DOHH2 (cell line): ENCODE measurements at regions not wholly inside any gene's neighbourhood (a gene's known extent, or its start where the extent isn't known, plus 50 kb on each side); places are given as distances from the start of the nearest gene placed in this dataset.

Experiments used
- H3F3A ChIP-seq: fragments of 200-600 bp; sonication (generic), shearing (Covaris generic); 2 replicates; pipeline ENCODE4 v1.6.0; 2016; ENCODE audit warnings: antibody characterized with exemption, mild to moderate bottlenecking; ENCODE audit not compliant: control insufficient read depth, insufficient read depth
- H3K27ac ChIP-seq: fragments of 200-600 bp; sonication (generic); 2 replicates; pipeline ENCODE4 v1.5.1; 2014; ENCODE audit warnings: low read depth, mild to moderate bottlenecking, low read length, moderate library complexity
- H3K27me3 ChIP-seq: fragments of 200-600 bp; sonication (generic); 2 replicates; pipeline ENCODE4 v1.6.1; 2014; ENCODE audit warnings: mild to moderate bottlenecking, low read length, mixed read lengths; ENCODE audit not compliant: control insufficient read depth
- H3K36me3 ChIP-seq: fragments of 200-600 bp; sonication (generic); 2 replicates; pipeline ENCODE4 v1.6.1; 2014; ENCODE audit warnings: mild to moderate bottlenecking, low read length, moderate library complexity, mixed read lengths; ENCODE audit not compliant: control insufficient read depth
- H3K4me1 ChIP-seq: fragments of 200-600 bp; sonication (generic); 2 replicates; pipeline ENCODE4 v1.6.1; 2014; ENCODE audit warnings: mild to moderate bottlenecking, low read length, mixed read lengths; ENCODE audit not compliant: control insufficient read depth
- H3K4me2 ChIP-seq: fragments of 200-600 bp; sonication (generic); 2 replicates; pipeline ENCODE4 v1.6.0; 2014; ENCODE audit warnings: mild to moderate bottlenecking, low read length, moderate library complexity
- H3K4me3 ChIP-seq: fragments of 200-600 bp; sonication (generic); 2 replicates; pipeline ENCODE4 v1.5.1; 2014; ENCODE audit warnings: mild to moderate bottlenecking, low read length, mixed read lengths
- H3K79me2 ChIP-seq: fragments of 200-600 bp; sonication (generic); 2 replicates; pipeline ENCODE4 v1.6.1; 2014; ENCODE audit warnings: mild to moderate bottlenecking, low read length, mixed read lengths; ENCODE audit not compliant: control insufficient read depth
- H3K9me2 ChIP-seq: fragments of 200-600 bp; sonication (generic); replicated peaks from 2 replicates; pipeline ENCODE4 v1.6.1; 2014; ENCODE audit warnings: mild to moderate bottlenecking, low read length, mixed read lengths; ENCODE audit not compliant: control insufficient read depth
- H3K9me3 ChIP-seq: fragments of 200-600 bp; sonication (generic); 2 replicates; pipeline ENCODE4 v1.6.1; 2014; ENCODE audit warnings: antibody characterized with exemption, low read length, mixed read lengths; ENCODE audit not compliant: control insufficient read depth, insufficient read depth
- H4K20me1 ChIP-seq: fragments of 200-600 bp; sonication (generic); 2 replicates; pipeline ENCODE4 v1.6.0; 2014; ENCODE audit warnings: low read depth, mild to moderate bottlenecking, antibody characterized with exemption, low read length, moderate library complexity; ENCODE audit not compliant: control insufficient read depth, insufficient read depth
- EZH2phosphoT487 ChIP-seq: fragments of 200-600 bp; sonication (generic); IDR thresholded peaks from 2 replicates; pipeline ENCODE4 v1.6.1; 2017; ENCODE audit warnings: borderline replicate concordance, mild to moderate bottlenecking, antibody characterized with exemption, low read length, moderate library complexity, mixed read lengths
- TF ChIP-seq, protein P1 (sequence below): fragments of 200-600 bp; sonication (generic); IDR thresholded peaks from one replicate; pipeline ENCODE4 v1.5.1; 2014; ENCODE audit warnings: antibody characterized with exemption, mild to moderate bottlenecking, low read depth, low read length; ENCODE audit not compliant: poor library complexity, severe bottlenecking

DNA sequence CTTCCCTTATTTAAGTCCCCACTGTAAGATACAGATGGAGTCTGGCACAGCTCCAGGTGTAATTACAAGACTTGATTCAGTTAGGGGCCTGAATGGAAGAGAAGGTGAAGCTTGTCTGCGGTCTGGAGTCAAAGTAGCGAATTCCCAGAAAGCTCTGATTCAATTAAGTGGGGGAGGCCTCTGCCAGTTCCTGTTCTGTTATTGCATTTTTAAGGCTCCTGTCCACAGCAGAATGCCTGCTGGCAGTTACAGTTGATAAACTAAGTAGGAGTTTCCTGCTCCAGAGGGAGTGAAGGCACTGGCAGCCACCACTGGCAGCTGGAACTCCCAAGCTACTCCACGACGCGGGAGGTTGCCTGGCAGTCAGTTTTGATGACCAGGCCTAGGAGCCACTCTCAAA is 181.1 kb downstream of the SOCS6 start:
- no peaks in the 10 kb centered on the region for H3K9me2 ChIP-seq
- H3K4me3 ChIP-seq, result no peak overlapping the region
- H3K9me3 ChIP-seq, result no peaks in the 10 kb centered on the region
- H3K27me3 ChIP-seq, result no peaks in the 10 kb centered on the region
- no peaks in the 10 kb centered on the region for H3K79me2 ChIP-seq
- H4K20me1 ChIP-seq, result no peaks in the 10 kb centered on the region
- H3K27ac ChIP-seq, result no peak overlapping the region
- TF ChIP-seq, protein P1, sequence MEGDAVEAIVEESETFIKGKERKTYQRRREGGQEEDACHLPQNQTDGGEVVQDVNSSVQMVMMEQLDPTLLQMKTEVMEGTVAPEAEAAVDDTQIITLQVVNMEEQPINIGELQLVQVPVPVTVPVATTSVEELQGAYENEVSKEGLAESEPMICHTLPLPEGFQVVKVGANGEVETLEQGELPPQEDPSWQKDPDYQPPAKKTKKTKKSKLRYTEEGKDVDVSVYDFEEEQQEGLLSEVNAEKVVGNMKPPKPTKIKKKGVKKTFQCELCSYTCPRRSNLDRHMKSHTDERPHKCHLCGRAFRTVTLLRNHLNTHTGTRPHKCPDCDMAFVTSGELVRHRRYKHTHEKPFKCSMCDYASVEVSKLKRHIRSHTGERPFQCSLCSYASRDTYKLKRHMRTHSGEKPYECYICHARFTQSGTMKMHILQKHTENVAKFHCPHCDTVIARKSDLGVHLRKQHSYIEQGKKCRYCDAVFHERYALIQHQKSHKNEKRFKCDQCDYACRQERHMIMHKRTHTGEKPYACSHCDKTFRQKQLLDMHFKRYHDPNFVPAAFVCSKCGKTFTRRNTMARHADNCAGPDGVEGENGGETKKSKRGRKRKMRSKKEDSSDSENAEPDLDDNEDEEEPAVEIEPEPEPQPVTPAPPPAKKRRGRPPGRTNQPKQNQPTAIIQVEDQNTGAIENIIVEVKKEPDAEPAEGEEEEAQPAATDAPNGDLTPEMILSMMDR, result no peak
- no peak for TF ChIP-seq EZH2phosphoT487
- H3K4me2 ChIP-seq, result no peak overlapping the region
- no peaks in the 10 kb centered on the region for H3K4me1 ChIP-seq
- H3F3A ChIP-seq, result no peaks in the 10 kb centered on the region
- H3K36me3 ChIP-seq, result no peaks in the 10 kb centered on the region

DNA sequence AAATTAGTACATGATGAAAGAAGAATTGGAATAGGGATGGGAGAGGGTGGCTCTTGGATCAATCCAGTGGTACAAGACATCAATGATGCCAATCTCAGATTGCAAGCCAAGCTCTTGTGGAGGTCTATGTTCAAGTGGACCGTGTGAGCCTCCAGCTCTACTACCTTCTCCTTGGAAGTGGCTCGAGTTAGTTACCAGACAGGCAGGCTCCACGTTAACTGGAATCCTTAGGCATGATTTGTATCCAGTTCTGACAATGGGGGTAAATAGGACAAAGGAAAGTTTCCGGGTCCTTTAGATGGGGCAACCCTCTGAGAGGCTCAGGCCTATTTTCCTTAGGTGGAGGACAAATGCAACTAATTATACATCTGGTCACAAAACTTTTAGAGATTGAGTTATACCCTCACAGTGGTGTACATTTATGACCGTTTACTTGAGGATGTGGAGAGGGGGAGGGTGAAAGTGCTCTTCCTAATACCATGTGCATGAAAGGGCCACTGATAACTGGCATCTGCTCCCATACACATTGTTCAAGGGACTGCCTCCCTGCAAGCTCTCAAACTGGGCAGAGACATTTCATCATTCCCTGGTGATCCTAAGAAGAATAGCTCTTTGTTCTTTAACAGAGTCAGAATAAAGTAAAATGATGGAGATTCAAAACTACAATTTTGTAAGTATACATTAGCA is 180.2 kb downstream of the SOCS6 start:
- no peaks in the 10 kb centered on the region for H3K27me3 ChIP-seq

DNA sequence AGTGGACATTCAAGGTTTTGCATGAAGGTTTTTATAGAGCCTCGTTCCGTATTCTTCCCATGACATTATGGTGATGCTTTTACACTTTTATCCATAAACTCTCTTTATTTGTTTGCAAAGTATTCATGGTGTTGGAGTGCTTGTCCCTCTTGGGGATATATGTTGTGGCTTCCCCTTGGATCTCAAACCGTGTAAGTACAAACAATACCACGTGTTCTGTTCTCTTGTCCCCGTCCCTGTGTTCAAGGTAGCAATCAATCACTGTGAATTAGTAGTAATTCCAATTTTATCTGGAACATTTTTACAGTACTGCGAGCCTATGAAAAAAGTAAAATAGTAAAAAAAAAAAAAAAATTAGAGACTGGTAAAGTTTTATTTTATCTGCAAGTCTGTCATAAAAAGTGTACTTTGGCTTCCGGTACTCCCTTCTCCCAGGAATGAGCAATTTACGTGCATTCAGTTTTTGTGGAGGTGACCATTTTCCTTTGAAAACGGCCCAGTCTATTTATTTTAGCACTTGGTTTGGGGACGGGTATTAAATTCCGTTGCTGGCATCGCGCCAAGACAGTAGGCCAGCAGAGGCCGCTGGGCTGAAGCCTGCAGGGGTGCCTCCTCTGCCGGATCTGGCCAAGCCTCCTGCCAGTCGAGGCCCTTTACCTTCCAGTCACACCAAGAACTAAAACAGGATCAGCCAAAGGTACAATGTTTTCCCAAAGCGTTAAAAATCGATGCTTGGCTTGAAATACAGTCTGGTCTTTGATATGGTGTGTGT is 175.7 kb downstream of the SOCS6 start:
- no peak for TF ChIP-seq EZH2phosphoT487
- TF ChIP-seq, protein P1, result no peak
- H3K27ac ChIP-seq, result no peak overlapping the region
- no peaks in the 10 kb centered on the region for H3K36me3 ChIP-seq
- H3K79me2 ChIP-seq, result no peaks in the 10 kb centered on the region
- H3K27me3 ChIP-seq, result no peaks in the 10 kb centered on the region
- H3K4me3 ChIP-seq, result no peak overlapping the region
- no peaks in the 10 kb centered on the region for H3K9me3 ChIP-seq
- H3K4me1 ChIP-seq, result no peaks in the 10 kb centered on the region
- H4K20me1 ChIP-seq, result no peaks in the 10 kb centered on the region
- H3K4me2 ChIP-seq, result no peak overlapping the region
- H3K9me2 ChIP-seq, result no peaks in the 10 kb centered on the region
- H3F3A ChIP-seq, result no peaks in the 10 kb centered on the region

More for the DNA sequence above, 180.2 kb downstream of the SOCS6 start:
- Histone ChIP-seq H3K4me3 (no peak overlapping the region), H3K4me1 (no peaks in the 10 kb centered on the region), H3K36me3 (no peaks in the 10 kb centered on the region), H3K9me3 (no peaks in the 10 kb centered on the region), H3K9me2 (no peaks in the 10 kb centered on the region), H3K79me2 (no peaks in the 10 kb centered on the region), H3K27ac (no peak overlapping the region), H3F3A (no peaks in the 10 kb centered on the region), H4K20me1 (no peaks in the 10 kb centered on the region), H3K4me2 (no peak overlapping the region)
- TF ChIP-seq EZH2phosphoT487, result no peak
- TF ChIP-seq, protein P1, result no peak
